ENCODE measurements at regions not wholly inside any gene's neighbourhood (a gene's known extent, or its start where the extent isn't known, plus 50 kb on each side); places are given as distances from the start of the nearest gene placed in this dataset.

DNA sequence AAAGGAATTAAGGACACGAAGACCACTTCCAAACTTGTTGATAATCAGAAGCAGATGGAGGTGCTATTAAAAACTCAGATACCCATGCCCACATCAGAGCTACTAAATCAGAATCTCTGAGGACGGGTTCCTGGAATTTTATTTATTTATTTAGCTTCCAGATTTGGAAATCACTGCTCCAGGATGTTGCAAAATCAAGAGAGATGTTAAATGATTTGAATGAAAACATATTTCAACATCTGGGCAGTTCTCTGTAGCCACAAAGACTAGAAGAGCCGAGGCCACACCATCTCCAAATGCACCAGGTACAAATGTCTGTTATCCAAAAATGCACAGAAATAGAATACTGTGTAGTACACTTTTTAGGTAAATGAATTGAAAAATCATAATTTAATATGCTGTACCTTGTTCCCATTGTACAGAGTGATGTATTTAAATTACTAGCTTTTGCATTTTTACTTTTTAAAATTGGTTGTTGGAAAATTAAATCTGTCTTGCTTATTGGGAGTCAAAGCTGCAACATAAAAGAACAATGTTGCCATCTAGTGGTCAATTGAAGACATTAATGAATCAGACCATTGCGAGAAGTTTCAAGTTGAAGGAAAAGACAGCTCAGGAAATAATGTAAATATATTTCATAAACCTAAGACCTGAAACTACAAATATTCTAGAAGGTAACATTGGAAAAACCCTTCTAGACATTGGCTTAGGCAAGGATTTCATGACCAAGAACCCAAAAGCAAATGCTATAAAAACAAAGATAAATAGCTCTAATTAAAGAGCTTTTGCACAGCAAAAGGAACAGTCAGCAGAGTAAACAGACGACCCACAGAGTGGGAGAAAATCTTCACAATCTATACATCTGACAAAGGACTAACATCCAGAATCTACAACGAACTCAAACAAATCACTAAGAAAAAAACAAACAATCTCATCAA lies 151.3 kb upstream of the TTC29 start:
- no peak overlapping the region for H3K27ac ChIP-seq (ENCODE audit: insufficient read depth in 1 of 2, low read depth in 1 of 2, low read length in 2 of 2, poor library complexity in 1 of 2, severe bottlenecking in 2 of 2)
- peaks cover 0 to 2% (median 0%) of the 10 kb centered on the region in 5 experiments for H3K27me3 ChIP-seq (replicated peaks in 2 of 5; ENCODE audit: control insufficient read depth in 4 of 5, insufficient read depth in 5 of 5, low read length in 4 of 5)
- H3K36me3 ChIP-seq (ENCODE audit: control insufficient read depth in 4 of 4, insufficient read depth in 4 of 4, low read length in 3 of 4): no peaks in the 10 kb centered on the region
- no peaks in the 10 kb centered on the region for H3K4me1 ChIP-seq (ENCODE audit: control extremely low read depth in 1 of 4, control insufficient read depth in 4 of 4, insufficient read depth in 4 of 4, low read length in 3 of 4)
- WGBS (ENCODE audit: insufficient coverage): 62% methylated on average over 2 of the region's 6 CpGs
- ChIA-PET POLR2A (no interaction called here), CTCF (interaction anchor here (0.7 to 2.4 kb wide), 9 partner anchors 10 to 760 kb away, joined by 3 to 23 read pairs (median 3); no protein-coding TSS in a partner anchor)
- H3K9me3 ChIP-seq (ENCODE audit: control extremely low read depth in 1 of 5, control insufficient read depth in 4 of 5, insufficient read depth in 2 of 5, low read depth in 1 of 5, low read length in 4 of 5): no peaks in the 10 kb centered on the region
- H3K4me3 ChIP-seq (ENCODE audit: control insufficient read depth in 1 of 7, extremely low read depth in 1 of 7, insufficient read depth in 4 of 7, low read depth in 2 of 7, low read length in 6 of 7): no peak overlapping the region
- DNase-seq: peak; percentile 38 to 67 (median 63)

DNA sequence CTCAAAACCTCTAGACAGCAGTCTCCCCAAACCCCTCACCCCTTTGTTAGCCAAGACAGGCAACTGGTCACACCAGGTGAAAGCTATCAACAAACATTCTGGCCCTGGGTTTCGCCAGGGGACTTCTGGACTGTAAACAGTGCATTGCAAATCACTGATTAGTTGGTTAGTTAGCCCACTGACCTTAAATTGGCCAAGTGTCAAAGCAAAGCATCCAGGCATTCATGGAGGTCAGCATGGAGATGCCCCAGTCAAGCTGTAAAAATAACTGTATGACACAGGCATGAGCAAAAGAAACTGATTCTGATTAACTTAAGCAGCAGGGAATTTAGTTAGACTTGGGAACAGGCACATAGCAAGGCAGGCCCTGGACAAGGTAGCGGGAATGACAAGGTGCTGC lies 156.0 kb upstream of the TTC29 start:
- ChIA-PET CTCF (no interaction called here), POLR2A (no interaction called here)
- no peak for DNase-seq
- Histone ChIP-seq H3K9me3 (ENCODE audit: control extremely low read depth in 1 of 5, control insufficient read depth in 4 of 5, insufficient read depth in 2 of 5, low read depth in 1 of 5, low read length in 4 of 5) (no peaks in the 10 kb centered on the region), H3K27ac (ENCODE audit: insufficient read depth in 1 of 2, low read depth in 1 of 2, low read length in 2 of 2, poor library complexity in 1 of 2, severe bottlenecking in 2 of 2) (no peak overlapping the region), H3K4me1 (ENCODE audit: control extremely low read depth in 1 of 4, control insufficient read depth in 4 of 4, insufficient read depth in 4 of 4, low read length in 3 of 4) (peaks cover 0 to 7% (median 0%) of the 10 kb centered on the region in 4 experiments), H3K27me3 (replicated peaks in 2 of 5; ENCODE audit: control insufficient read depth in 4 of 5, insufficient read depth in 5 of 5, low read length in 4 of 5) (peaks cover 0 to 5% (median 0%) of the 10 kb centered on the region in 5 experiments), H3K4me3 (ENCODE audit: control insufficient read depth in 1 of 7, extremely low read depth in 1 of 7, insufficient read depth in 4 of 7, low read depth in 2 of 7, low read length in 6 of 7) (no peak overlapping the region), H3K36me3 (ENCODE audit: control insufficient read depth in 4 of 4, insufficient read depth in 4 of 4, low read length in 3 of 4) (no peaks in the 10 kb centered on the region)
- 44% methylated on average over 2 of the region's 2 CpGs for WGBS (ENCODE audit: insufficient coverage)

DNA sequence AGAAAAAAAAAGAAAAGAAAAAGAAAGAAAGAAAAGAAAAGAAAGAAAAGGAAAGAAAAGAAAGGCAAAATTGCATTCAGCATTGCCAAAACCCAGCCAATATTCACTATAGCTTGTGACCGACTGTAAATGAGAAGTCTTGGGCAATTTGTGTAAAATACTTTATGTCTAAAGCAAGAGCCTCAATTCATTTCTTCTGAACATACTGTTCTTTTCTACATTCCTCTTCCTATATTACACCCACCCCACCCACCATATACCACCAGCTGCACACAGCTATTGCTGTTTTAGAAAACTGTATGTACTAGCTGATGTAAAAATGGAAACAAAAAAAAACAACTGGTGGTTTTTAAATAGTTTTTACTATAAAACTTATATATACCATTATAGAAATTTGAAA lies 156.9 kb upstream of the TTC29 start:
- POLR2A ChIA-PET: no interaction called here
- H3K27me3 ChIP-seq (replicated peaks in 2 of 5; ENCODE audit: control insufficient read depth in 4 of 5, insufficient read depth in 5 of 5, low read length in 4 of 5): peaks cover 0 to 5% (median 0%) of the 10 kb centered on the region in 5 experiments
- CTCF ChIA-PET: no interaction called here
- no peaks in the 10 kb centered on the region for H3K36me3 ChIP-seq (ENCODE audit: control insufficient read depth in 4 of 4, insufficient read depth in 4 of 4, low read length in 3 of 4)
- no peak overlapping the region for H3K27ac ChIP-seq (ENCODE audit: insufficient read depth in 1 of 2, low read depth in 1 of 2, low read length in 2 of 2, poor library complexity in 1 of 2, severe bottlenecking in 2 of 2)
- H3K4me3 ChIP-seq (ENCODE audit: control insufficient read depth in 1 of 7, extremely low read depth in 1 of 7, insufficient read depth in 4 of 7, low read depth in 2 of 7, low read length in 6 of 7): no peak overlapping the region
- DNase-seq: no peak
- H3K4me1 ChIP-seq (ENCODE audit: control extremely low read depth in 1 of 4, control insufficient read depth in 4 of 4, insufficient read depth in 4 of 4, low read length in 3 of 4): peaks cover 0 to 7% (median 0%) of the 10 kb centered on the region in 4 experiments
- no peaks in the 10 kb centered on the region for H3K9me3 ChIP-seq (ENCODE audit: control extremely low read depth in 1 of 5, control insufficient read depth in 4 of 5, insufficient read depth in 2 of 5, low read depth in 1 of 5, low read length in 4 of 5)
- no CpG with 5 or more reads among the region's 1 CpG for WGBS (ENCODE audit: insufficient coverage)

DNA sequence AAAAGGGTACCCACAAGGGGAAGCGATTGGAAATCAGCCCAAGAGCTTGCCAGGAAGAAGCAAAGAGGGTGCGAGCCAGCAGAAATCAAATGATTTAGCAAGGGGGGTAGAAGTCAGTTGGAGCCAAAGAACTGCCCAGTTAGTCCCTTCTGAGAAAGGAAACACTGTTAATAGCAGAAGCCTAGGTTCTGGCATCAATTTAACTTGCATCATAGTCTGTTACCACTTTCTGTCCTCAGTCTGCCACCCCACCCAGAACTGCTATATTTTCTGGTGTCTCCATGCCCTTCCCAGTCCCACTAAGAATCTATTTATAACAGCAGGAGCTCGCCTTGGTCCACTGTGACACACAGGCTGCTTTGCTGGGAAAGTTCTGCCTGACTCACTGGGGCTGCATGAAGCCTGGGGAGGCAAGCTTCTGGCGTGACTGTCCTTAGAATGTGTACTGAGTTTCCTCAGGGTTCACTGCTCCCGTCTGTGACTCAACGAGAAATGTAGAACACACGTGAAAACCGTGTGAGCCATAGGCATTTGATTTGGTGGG lies 157.8 kb upstream of the TTC29 start:
- no peak for DNase-seq
- POLR2A ChIA-PET: interaction anchor here (0.6 kb wide), 1 partner anchor 523 kb away, joined by 3 read pairs; no protein-coding TSS in a partner anchor
- Histone ChIP-seq H3K9me3 (ENCODE audit: control extremely low read depth in 1 of 5, control insufficient read depth in 4 of 5, insufficient read depth in 2 of 5, low read depth in 1 of 5, low read length in 4 of 5) (no peaks in the 10 kb centered on the region), H3K27me3 (replicated peaks in 2 of 5; ENCODE audit: control insufficient read depth in 4 of 5, insufficient read depth in 5 of 5, low read length in 4 of 5) (peaks cover 0 to 5% (median 0%) of the 10 kb centered on the region in 5 experiments), H3K27ac (ENCODE audit: insufficient read depth in 1 of 2, low read depth in 1 of 2, low read length in 2 of 2, poor library complexity in 1 of 2, severe bottlenecking in 2 of 2) (no peak overlapping the region), H3K36me3 (ENCODE audit: control insufficient read depth in 4 of 4, insufficient read depth in 4 of 4, low read length in 3 of 4) (no peaks in the 10 kb centered on the region), H3K4me3 (ENCODE audit: control insufficient read depth in 1 of 7, extremely low read depth in 1 of 7, insufficient read depth in 4 of 7, low read depth in 2 of 7, low read length in 6 of 7) (no peak overlapping the region), H3K4me1 (ENCODE audit: control extremely low read depth in 1 of 4, control insufficient read depth in 4 of 4, insufficient read depth in 4 of 4, low read length in 3 of 4) (peaks cover 0 to 7% (median 0%) of the 10 kb centered on the region in 4 experiments)
- 46% methylated on average over 4 of the region's 8 CpGs for WGBS (ENCODE audit: insufficient coverage)
- CTCF ChIA-PET: no interaction called here

DNA sequence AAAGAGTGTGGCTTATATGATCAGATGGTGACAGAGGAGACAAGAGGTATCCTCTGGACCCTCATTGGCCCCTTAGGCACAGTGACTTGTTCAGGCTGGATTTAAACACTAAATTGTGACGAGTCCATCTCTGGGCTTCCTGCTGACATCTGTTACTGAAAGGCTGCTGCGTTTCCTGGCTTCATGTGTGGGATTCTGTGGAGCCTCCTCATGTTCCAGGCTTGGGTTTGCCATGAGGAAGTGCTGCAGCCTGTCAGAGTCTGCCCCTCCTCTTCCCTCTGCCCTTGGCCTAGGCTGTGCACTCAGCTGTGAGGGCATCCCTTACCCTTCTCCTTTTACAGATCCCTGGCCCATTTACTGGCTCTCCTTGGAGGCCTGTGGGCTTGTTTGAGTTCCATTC lies 159.1 kb upstream of the TTC29 start:
- no peaks in the 10 kb centered on the region for H3K9me3 ChIP-seq (ENCODE audit: control extremely low read depth in 1 of 5, control insufficient read depth in 4 of 5, insufficient read depth in 2 of 5, low read depth in 1 of 5, low read length in 4 of 5)
- no peak overlapping the region for H3K27ac ChIP-seq (ENCODE audit: insufficient read depth in 1 of 2, low read depth in 1 of 2, low read length in 2 of 2, poor library complexity in 1 of 2, severe bottlenecking in 2 of 2)
- H3K27me3 ChIP-seq (replicated peaks in 2 of 5; ENCODE audit: control insufficient read depth in 4 of 5, insufficient read depth in 5 of 5, low read length in 4 of 5): peaks cover 0 to 5% (median 0%) of the 10 kb centered on the region in 5 experiments
- H3K36me3 ChIP-seq (ENCODE audit: control insufficient read depth in 4 of 4, insufficient read depth in 4 of 4, low read length in 3 of 4): no peaks in the 10 kb centered on the region
- peaks cover 0 to 7% (median 0%) of the 10 kb centered on the region in 4 experiments for H3K4me1 ChIP-seq (ENCODE audit: control extremely low read depth in 1 of 4, control insufficient read depth in 4 of 4, insufficient read depth in 4 of 4, low read length in 3 of 4)
- CTCF ChIA-PET: no interaction called here
- no peak overlapping the region for H3K4me3 ChIP-seq (ENCODE audit: control insufficient read depth in 1 of 7, extremely low read depth in 1 of 7, insufficient read depth in 4 of 7, low read depth in 2 of 7, low read length in 6 of 7)
- 100% methylated on average over 2 of the region's 2 CpGs for WGBS (ENCODE audit: insufficient coverage)
- POLR2A ChIA-PET: no interaction called here
- DNase-seq: no peak

DNA sequence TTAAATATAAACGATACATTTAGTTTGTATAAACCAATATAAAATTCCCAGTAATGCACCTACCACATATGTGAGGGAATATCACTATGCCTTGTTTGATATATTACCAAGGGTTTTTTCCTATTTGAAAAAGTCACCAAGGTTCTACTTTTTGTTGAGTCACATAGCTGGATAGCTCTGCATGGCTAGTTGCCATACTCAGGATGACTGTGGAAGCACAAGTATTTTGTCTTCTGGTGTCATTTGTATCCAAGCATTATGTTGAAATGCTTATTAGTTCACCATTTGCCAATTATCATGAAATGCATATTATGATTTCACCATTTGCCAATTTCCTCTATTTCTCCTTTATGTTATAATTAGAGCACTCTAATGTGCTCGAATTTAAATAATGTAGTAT lies 162.7 kb upstream of the TTC29 start:
- H3K27me3 ChIP-seq (replicated peaks in 2 of 5; ENCODE audit: control insufficient read depth in 4 of 5, insufficient read depth in 5 of 5, low read length in 4 of 5): peaks cover 0 to 3% (median 0%) of the 10 kb centered on the region in 5 experiments
- ChIA-PET POLR2A (no interaction called here), CTCF (interaction anchor here (0.9 to 1.1 kb wide), 3 partner anchors 9 to 93 kb away, joined by 3 to 4 read pairs (median 3); no protein-coding TSS in a partner anchor)
- no peaks in the 10 kb centered on the region for H3K9me3 ChIP-seq (ENCODE audit: control extremely low read depth in 1 of 5, control insufficient read depth in 4 of 5, insufficient read depth in 2 of 5, low read depth in 1 of 5, low read length in 4 of 5)
- H3K4me3 ChIP-seq (ENCODE audit: control insufficient read depth in 1 of 7, extremely low read depth in 1 of 7, insufficient read depth in 4 of 7, low read depth in 2 of 7, low read length in 6 of 7): no peak overlapping the region
- no peaks in the 10 kb centered on the region for H3K36me3 ChIP-seq (ENCODE audit: control insufficient read depth in 4 of 4, insufficient read depth in 4 of 4, low read length in 3 of 4)
- H3K4me1 ChIP-seq (ENCODE audit: control extremely low read depth in 1 of 4, control insufficient read depth in 4 of 4, insufficient read depth in 4 of 4, low read length in 3 of 4): peaks cover 0 to 3% (median 0%) of the 10 kb centered on the region in 4 experiments
- no CpG with 5 or more reads among the region's 2 CpGs for WGBS (ENCODE audit: insufficient coverage)
- no peak for DNase-seq
- no peak overlapping the region for H3K27ac ChIP-seq (ENCODE audit: insufficient read depth in 1 of 2, low read depth in 1 of 2, low read length in 2 of 2, poor library complexity in 1 of 2, severe bottlenecking in 2 of 2)

DNA sequence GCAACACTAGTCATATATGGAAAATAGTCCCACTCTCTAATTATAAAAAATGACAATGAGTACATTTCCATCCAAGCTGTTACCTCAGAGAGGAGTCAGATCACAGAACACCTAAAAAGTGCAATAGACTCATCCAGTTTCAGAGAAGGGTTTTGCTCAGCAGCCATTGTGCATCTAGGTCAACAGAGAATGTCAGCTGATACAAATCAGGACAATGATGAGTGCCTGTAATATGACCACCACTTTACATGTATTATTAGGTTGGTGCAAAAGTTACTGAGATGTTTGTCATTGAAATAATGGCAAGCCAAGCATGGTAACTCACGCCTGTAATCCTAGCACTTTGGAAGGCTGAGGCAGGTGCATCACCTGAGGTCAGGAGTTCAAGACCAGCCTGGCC lies 164.1 kb upstream of the TTC29 start:
- Histone ChIP-seq H3K4me1 (ENCODE audit: control extremely low read depth in 1 of 4, control insufficient read depth in 4 of 4, insufficient read depth in 4 of 4, low read length in 3 of 4) (no peaks in the 10 kb centered on the region), H3K36me3 (ENCODE audit: control insufficient read depth in 4 of 4, insufficient read depth in 4 of 4, low read length in 3 of 4) (no peaks in the 10 kb centered on the region), H3K27ac (ENCODE audit: insufficient read depth in 1 of 2, low read depth in 1 of 2, low read length in 2 of 2, poor library complexity in 1 of 2, severe bottlenecking in 2 of 2) (no peak overlapping the region), H3K4me3 (ENCODE audit: control insufficient read depth in 1 of 7, extremely low read depth in 1 of 7, insufficient read depth in 4 of 7, low read depth in 2 of 7, low read length in 6 of 7) (no peak overlapping the region), H3K27me3 (replicated peaks in 2 of 5; ENCODE audit: control insufficient read depth in 4 of 5, insufficient read depth in 5 of 5, low read length in 4 of 5) (peaks cover 0 to 3% (median 0%) of the 10 kb centered on the region in 5 experiments), H3K9me3 (ENCODE audit: control extremely low read depth in 1 of 5, control insufficient read depth in 4 of 5, insufficient read depth in 2 of 5, low read depth in 1 of 5, low read length in 4 of 5) (no peaks in the 10 kb centered on the region)
- ChIA-PET POLR2A (interaction anchor here (0.6 kb wide), 1 partner anchor 448 kb away, joined by 3 read pairs; no protein-coding TSS in a partner anchor), CTCF (no interaction called here)
- no peak for DNase-seq
- WGBS (ENCODE audit: insufficient coverage): no CpG with 5 or more reads among the region's 1 CpG

Data from common myeloid progenitor, CD34-positive (primary cell).